H9 (cell line): ENCODE measurements at regions not wholly inside any gene's neighbourhood (a gene's known extent, or its start where the extent isn't known, plus 50 kb on each side); places are given as distances from the start of the nearest gene placed in this dataset.

Experiments
- DNase-seq: peaks from one replicate; pipeline ENCODE4 v3.0.0-alpha.2; 2017
- H2AFZ ChIP-seq: one replicate; pipeline ENCODE4 v1.6.1; 2013; ENCODE audit warnings: mild to moderate bottlenecking, low read length, control low read depth, moderate library complexity
- H2AK5ac ChIP-seq: 2 replicates; pipeline ENCODE4 v1.6.1; 2013; ENCODE audit warnings: low read length, control low read depth, mixed read lengths; ENCODE audit not compliant: insufficient read length
- H2BK120ac ChIP-seq: one replicate; pipeline ENCODE4 v1.6.1; 2013; ENCODE audit warnings: low read depth, mild to moderate bottlenecking, low read length, control low read depth, inconsistent platforms; ENCODE audit not compliant: poor library complexity, severe bottlenecking
- H2BK12ac ChIP-seq: 2 replicates; pipeline ENCODE4 v1.6.1; 2013; ENCODE audit warnings: low read length, control low read depth, mixed read lengths, low read depth; ENCODE audit not compliant: insufficient read length
- H2BK15ac ChIP-seq: 2 replicates; pipeline ENCODE4 v1.6.1; 2013; ENCODE audit warnings: low read depth, low read length, control low read depth
- H2BK20ac ChIP-seq: one replicate; pipeline ENCODE4 v1.6.1; 2013; ENCODE audit warnings: low read depth, mild to moderate bottlenecking, low read length, control low read depth, inconsistent platforms; ENCODE audit not compliant: poor library complexity, severe bottlenecking
- H2BK5ac ChIP-seq: 2 replicates; pipeline ENCODE4 v1.6.1; 2013; ENCODE audit warnings: low read length, control low read depth, mixed read lengths; ENCODE audit not compliant: insufficient read length
- H3K14ac ChIP-seq: 2 replicates; pipeline ENCODE4 v1.6.1; 2013; ENCODE audit warnings: low read length, control low read depth; ENCODE audit not compliant: insufficient read depth
- H3K18ac ChIP-seq: 2 replicates; pipeline ENCODE4 v1.6.1; 2013; ENCODE audit warnings: low read depth, mild to moderate bottlenecking, mixed read lengths, low read length, control low read depth; ENCODE audit not compliant: insufficient read length
- H3K23ac ChIP-seq: 2 replicates; pipeline ENCODE4 v1.6.1; 2013; ENCODE audit warnings: low read length, control low read depth, mixed read lengths, low read depth; ENCODE audit not compliant: insufficient read length
- H3K23me2 ChIP-seq: 2 replicates; pipeline ENCODE4 v1.6.1; 2013; ENCODE audit warnings: low read depth, mild to moderate bottlenecking, mixed read lengths, low read length, control low read depth; ENCODE audit not compliant: insufficient read length, poor library complexity, severe bottlenecking
- H3K27ac ChIP-seq: 2 replicates; pipeline ENCODE4 v1.5.1; 2013; ENCODE audit warnings: low read length, control low read depth, mixed read lengths, low read depth; ENCODE audit not compliant: insufficient read length
- H3K27me3 ChIP-seq: 2 replicates; pipeline ENCODE4 v1.6.1; 2013; ENCODE audit warnings: low read length, control low read depth, inconsistent platforms; ENCODE audit not compliant: insufficient read depth
- H3K4ac ChIP-seq: 2 replicates; pipeline ENCODE4 v1.6.1; 2013; ENCODE audit warnings: low read depth, mild to moderate bottlenecking, control low read depth, inconsistent platforms, low read length, moderate library complexity
- H3K4me1 ChIP-seq: 2 replicates; pipeline ENCODE4 v1.6.1; 2013; ENCODE audit warnings: low read length, control low read depth, inconsistent platforms; ENCODE audit not compliant: insufficient read depth
- H3K4me2 ChIP-seq: 2 replicates; pipeline ENCODE4 v1.6.1; 2013; ENCODE audit warnings: low read length, control low read depth, mixed read lengths; ENCODE audit not compliant: insufficient read length, insufficient read depth
- H3K56ac ChIP-seq: 2 replicates; pipeline ENCODE4 v1.6.1; 2013; ENCODE audit warnings: low read depth, mild to moderate bottlenecking, mixed read lengths, low read length, control low read depth; ENCODE audit not compliant: insufficient read length
- H3K79me1 ChIP-seq: 2 replicates; pipeline ENCODE4 v1.6.1; 2013; ENCODE audit warnings: low read depth, mild to moderate bottlenecking, moderate library complexity, low read length, control low read depth, inconsistent platforms; ENCODE audit not compliant: insufficient read depth, poor library complexity, severe bottlenecking
- H3K79me2 ChIP-seq: 2 replicates; pipeline ENCODE4 v1.6.1; 2013; ENCODE audit warnings: low read length, control low read depth, inconsistent platforms; ENCODE audit not compliant: insufficient read depth
- H3K9ac ChIP-seq: 2 replicates; pipeline ENCODE4 v1.6.1; 2013; ENCODE audit warnings: low read length, control low read depth, mixed read lengths; ENCODE audit not compliant: insufficient read length; ENCODE audit errors: extremely low read depth
- H3K9me3 ChIP-seq: one replicate; pipeline ENCODE4 v1.6.1; 2013; ENCODE audit warnings: low read depth, low read length, inconsistent platforms; ENCODE audit not compliant: control insufficient read depth
- H3T11ph ChIP-seq: one replicate; pipeline ENCODE4 v1.6.1; 2013; ENCODE audit warnings: mild to moderate bottlenecking, low read length, control low read depth, inconsistent platforms
- H4K20me1 ChIP-seq: one replicate; pipeline ENCODE4 v1.6.1; 2013; ENCODE audit not compliant: control insufficient read depth, insufficient read length, insufficient read depth
- H4K5ac ChIP-seq: 2 replicates; pipeline ENCODE4 v1.6.1; 2013; ENCODE audit warnings: low read depth, mild to moderate bottlenecking, mixed read lengths, low read length, control low read depth; ENCODE audit not compliant: insufficient read length
- H4K8ac ChIP-seq: replicated peaks from 2 replicates; pipeline ENCODE4 v1.6.1; 2013; ENCODE audit warnings: low read length, control low read depth, mixed read lengths, low read depth; ENCODE audit not compliant: insufficient read length
- H4K91ac ChIP-seq: 2 replicates; pipeline ENCODE4 v1.6.1; 2013; ENCODE audit warnings: low read depth, mild to moderate bottlenecking, moderate library complexity, mixed read lengths, low read length, control low read depth; ENCODE audit not compliant: insufficient read length
- H3K27ac Mint-ChIP-seq, 3 experiments: 2 replicates in 2 of 3; 3 replicates in 1 of 3; pipeline ENCODE4 v1.8.0; 2020 to 2021; ENCODE audit warnings: mixed read lengths in 3 of 3, mild to moderate bottlenecking in 1 of 3, moderate library complexity in 1 of 3
- H3K27me3 Mint-ChIP-seq: 2 replicates; pipeline ENCODE4 v1.8.0; 2021; ENCODE audit warnings: low read depth, mild to moderate bottlenecking, moderate library complexity, mixed read lengths
- H3K36me3 Mint-ChIP-seq, 3 experiments: 2 replicates in 2 of 3; 3 replicates in 1 of 3; pipeline ENCODE4 v1.8.0; 2020 to 2021; ENCODE audit warnings: low read depth in 3 of 3, mixed read lengths in 3 of 3; ENCODE audit not compliant: insufficient read depth in 1 of 3
- H3K4me1 Mint-ChIP-seq, 2 experiments: 2 replicates each; pipeline ENCODE4 v1.8.0; 2020; ENCODE audit warnings: mixed read lengths in 2 of 2
- H3K4me3 Mint-ChIP-seq, 2 experiments: 2 replicates in 1 of 2; 3 replicates in 1 of 2; pipeline ENCODE4 v1.8.0; 2020 to 2021; ENCODE audit warnings: mild to moderate bottlenecking in 2 of 2, mixed read lengths in 2 of 2, moderate library complexity in 1 of 2
- H3K9me3 Mint-ChIP-seq, 2 experiments: 2 replicates in 1 of 2; 3 replicates in 1 of 2; pipeline ENCODE4 v1.8.0; 2020; ENCODE audit warnings: mild to moderate bottlenecking in 2 of 2, mixed read lengths in 2 of 2, moderate library complexity in 1 of 2
- WGBS: extraction: QIAGEN DNeasy Blood & Tissue Kit; methylation state at CpG from one replicate; pipeline ENCODE4 v1.1.7; 2013; ENCODE audit warnings: missing lambda C conversion rate, low lambda C conversion rate, mixed read lengths; ENCODE audit not compliant: insufficient read length; ENCODE audit errors: extremely low coverage; 5-methylcytosine and 5-hydroxymethylcytosine counted together
- TF ChIP-seq, protein P1 (sequence below): fragments of 200-600 bp; sonication (generic); conservative IDR thresholded peaks from 3 replicates; pipeline ENCODE4 v1.8.0; 2021; ENCODE audit warnings: antibody characterized with exemption, mild to moderate bottlenecking

GRCh38 chr7:12982178-12982577 lies 294.7 kb downstream of the ARL4A start:
- no peak overlapping the region for H2BK120ac ChIP-seq

More at GRCh38 chr7:12982178-12982577, 294.7 kb downstream of the ARL4A start:
- no peak overlapping the region for H3K14ac ChIP-seq
- H3K36me3 Mint-ChIP-seq, result no peaks in the 10 kb centered on the region
- H2BK5ac ChIP-seq, result no peak overlapping the region
- H4K5ac ChIP-seq, result no peak overlapping the region
- H4K20me1 ChIP-seq, result no peaks in the 10 kb centered on the region
- TF ChIP-seq, protein P1, sequence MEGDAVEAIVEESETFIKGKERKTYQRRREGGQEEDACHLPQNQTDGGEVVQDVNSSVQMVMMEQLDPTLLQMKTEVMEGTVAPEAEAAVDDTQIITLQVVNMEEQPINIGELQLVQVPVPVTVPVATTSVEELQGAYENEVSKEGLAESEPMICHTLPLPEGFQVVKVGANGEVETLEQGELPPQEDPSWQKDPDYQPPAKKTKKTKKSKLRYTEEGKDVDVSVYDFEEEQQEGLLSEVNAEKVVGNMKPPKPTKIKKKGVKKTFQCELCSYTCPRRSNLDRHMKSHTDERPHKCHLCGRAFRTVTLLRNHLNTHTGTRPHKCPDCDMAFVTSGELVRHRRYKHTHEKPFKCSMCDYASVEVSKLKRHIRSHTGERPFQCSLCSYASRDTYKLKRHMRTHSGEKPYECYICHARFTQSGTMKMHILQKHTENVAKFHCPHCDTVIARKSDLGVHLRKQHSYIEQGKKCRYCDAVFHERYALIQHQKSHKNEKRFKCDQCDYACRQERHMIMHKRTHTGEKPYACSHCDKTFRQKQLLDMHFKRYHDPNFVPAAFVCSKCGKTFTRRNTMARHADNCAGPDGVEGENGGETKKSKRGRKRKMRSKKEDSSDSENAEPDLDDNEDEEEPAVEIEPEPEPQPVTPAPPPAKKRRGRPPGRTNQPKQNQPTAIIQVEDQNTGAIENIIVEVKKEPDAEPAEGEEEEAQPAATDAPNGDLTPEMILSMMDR, result no peak
- H3K4me1 ChIP-seq, result peaks cover 4% of the 10 kb centered on the region
- no peaks in the 10 kb centered on the region for H3K79me2 ChIP-seq
- peaks cover 17 to 20% of the 10 kb centered on the region in 2 experiments for H3K4me1 Mint-ChIP-seq
- no peak overlapping the region for H4K8ac ChIP-seq
- no peak overlapping the region for H3K23ac ChIP-seq
- H2AFZ ChIP-seq, result no peak overlapping the region
- H2BK20ac ChIP-seq, result no peak overlapping the region
- no peak overlapping the region for H3K56ac ChIP-seq
- H3K18ac ChIP-seq, result no peak overlapping the region
- H2BK12ac ChIP-seq, result no peak overlapping the region
- no peak overlapping the region for H4K91ac ChIP-seq
- no peak overlapping the region for H3K4ac ChIP-seq
- H2BK15ac ChIP-seq, result no peak overlapping the region
- no peak overlapping the region for H3T11ph ChIP-seq
- no peaks in the 10 kb centered on the region for H3K23me2 ChIP-seq
- no peaks in the 10 kb centered on the region for H3K27me3 ChIP-seq
- no peak for DNase-seq
- no peaks in the 10 kb centered on the region for H3K27me3 Mint-ChIP-seq
- no peaks in the 10 kb centered on the region for H3K9me3 ChIP-seq
- no peak overlapping the region for H2AK5ac ChIP-seq
- H3K9ac ChIP-seq, result no peak overlapping the region
- no peak overlapping the region for H3K27ac Mint-ChIP-seq
- WGBS, result no CpG with 5 or more reads among the region's 1 CpG
- no peaks in the 10 kb centered on the region for H3K9me3 Mint-ChIP-seq
- H3K4me3 Mint-ChIP-seq, result no peak overlapping the region
- no peaks in the 10 kb centered on the region for H3K79me1 ChIP-seq
- H3K4me2 ChIP-seq, result no peak overlapping the region
- no peak overlapping the region for H3K27ac ChIP-seq
